ENCODE measurements at regions not wholly inside any gene's neighbourhood (a gene's known extent, or its start where the extent isn't known, plus 50 kb on each side); places are given as distances from the start of the nearest gene placed in this dataset.
"Not testable (repeated sequence)": the region's sequence is repeated elsewhere in the genome, so short reads cannot be mapped to it uniquely, and the experiment has no call there.

- no peak for ATAC-seq
These were observed 51.5 kb upstream of the MELK start for GRCh38 chr9:36521148-36521547.

GRCh38 chr9:36517131-36517530, 55.6 kb upstream of the MELK start:
- ATAC-seq: no peak

DNA sequence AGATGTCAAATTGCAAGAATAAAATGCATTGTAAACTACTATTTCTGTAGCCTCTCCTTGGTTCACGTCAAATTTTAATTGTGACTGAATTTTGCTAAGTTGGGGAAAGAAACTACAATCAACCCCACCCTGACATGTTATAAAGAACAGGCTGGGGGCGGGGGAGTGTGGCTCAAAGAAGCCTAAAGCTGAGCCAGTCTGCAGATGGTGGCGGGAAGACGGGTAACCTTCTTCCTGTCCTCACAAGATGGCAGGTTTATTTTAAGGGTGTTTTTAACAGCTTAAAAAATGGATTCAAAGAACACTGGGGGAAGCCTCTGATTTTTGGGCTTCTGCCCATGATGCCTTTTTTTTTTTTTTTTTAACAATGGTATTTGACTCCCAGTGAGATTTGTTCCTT, 68.5 kb upstream of the MELK start:
- no peak for ATAC-seq

DNA sequence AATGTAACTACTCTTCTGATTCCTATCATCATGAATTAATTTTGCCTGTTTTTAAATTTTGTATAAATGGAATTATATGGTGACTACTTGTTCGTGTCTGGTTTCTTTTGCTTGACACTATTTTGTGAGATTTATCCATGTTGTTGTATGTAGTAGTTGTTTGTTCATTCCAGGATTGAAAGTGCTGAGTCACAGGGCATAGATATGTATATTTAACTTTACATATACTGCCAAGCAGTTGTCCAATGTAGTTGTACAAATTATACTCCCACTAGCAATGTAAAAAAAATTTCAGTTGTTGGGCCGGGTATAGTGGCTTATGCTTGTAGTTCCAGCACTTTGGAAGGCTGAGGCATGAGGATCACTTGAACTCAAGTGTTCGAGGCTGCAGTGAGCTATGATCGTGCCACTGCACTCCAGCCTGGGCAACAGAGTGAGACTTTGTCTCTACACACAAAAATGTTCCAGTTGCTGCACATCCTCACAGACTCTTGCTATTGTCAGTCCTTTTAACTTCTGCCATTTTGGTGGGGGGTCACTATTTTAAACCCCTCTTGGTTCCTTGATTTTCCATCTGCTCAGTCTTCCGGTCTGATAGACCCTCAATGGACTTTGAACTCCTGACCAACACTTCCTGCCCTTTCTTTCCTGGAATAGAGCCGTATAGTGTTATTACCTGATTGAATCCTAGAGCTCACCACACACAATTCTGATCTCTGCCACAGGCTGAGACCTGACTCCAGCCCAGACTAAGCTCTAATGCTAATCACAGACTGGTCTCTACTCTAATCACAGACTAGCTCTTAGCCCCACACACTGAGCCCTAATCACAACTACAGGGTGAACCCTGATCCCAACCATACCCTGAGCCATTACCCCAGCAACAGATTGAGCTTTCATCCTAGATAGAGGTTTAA, 69.3 kb upstream of the MELK start:
- no peak for ATAC-seq

- no peak for ATAC-seq
These were observed 71.0 kb upstream of the MELK start for GRCh38 chr9:36501727-36502126.

GRCh38 chr9:36500931-36501330, 71.8 kb upstream of the MELK start:
- not testable (repeated sequence) for ATAC-seq

DNA sequence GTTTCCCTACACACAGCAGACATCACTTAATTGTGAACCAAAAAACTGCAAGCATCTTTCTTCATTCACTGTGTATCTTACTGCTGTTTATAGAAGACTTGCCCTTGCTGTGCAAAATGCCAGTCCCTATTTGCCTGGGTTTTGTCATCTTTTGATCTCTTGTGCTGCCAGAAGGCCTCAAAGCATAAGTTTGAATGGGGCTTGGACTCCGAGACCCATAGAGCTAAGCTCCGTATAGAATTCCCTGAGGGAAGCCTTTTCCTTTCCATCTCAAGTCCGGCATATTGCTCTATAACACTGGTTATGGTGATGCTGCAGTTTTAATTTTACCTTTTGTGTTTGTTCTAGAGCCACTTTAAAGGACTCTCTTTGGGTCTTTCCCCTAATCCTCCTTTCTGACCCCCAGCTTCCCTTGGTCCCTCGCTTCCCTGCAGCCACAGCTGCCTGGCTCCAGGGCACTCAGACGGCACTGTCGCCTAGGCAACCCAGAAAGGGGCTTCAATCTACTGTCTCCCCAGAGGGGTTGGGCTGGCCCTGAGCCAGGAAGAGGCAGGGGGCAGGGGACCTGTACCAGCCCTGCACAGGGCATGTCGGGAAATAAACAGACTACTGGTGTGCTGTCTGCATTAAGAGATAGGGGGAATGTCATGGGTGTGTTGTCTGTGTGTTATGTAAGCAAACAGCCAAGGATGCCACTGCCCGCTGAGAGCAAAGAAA, 73.4 kb upstream of the MELK start:
- ATAC-seq: no peak

DNA sequence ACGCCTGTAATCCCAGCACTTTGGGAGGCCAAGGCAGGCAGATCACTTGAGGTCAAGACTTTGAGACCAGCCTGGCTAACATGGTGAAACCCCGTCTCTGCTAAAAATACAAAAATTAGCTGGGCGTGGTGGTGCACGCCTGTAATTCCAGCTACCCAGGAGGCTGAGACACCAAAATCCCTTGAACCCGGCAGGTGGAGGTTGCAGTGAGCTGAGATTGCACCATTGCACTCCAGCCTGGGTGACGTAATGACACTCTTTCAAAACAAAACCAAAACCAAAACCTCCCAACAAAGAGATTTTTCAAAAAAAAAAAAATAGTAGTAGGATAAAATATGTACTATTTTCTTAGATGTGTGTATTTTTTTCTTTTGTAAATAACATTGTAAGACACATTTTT, 79.1 kb upstream of the MELK start:
- peak in 1 of 2 donors; percentile 43 for ATAC-seq

- ATAC-seq: no peak
These were observed 79.8 kb upstream of the MELK start for GRCh38 chr9:36492865-36493264.

DNA sequence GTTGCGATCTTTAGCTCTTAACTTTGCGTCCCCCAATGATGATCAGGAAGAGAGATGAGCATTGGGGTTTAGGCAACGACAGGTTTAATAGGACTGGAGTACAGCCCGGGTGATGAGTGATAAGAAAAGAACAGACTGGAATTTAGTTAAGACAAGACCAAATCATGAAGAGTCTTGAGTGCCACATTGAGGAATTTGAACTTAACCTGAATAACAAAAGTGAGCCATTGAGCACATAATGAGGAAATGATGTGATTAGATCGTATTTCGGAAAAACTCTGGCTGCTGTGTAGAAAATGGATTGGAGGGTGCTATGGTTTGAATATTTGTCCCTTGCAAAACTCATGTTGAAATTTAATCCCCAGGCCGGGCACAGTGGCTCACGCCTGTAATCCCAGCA, 83.2 kb upstream of the MELK start:
- no peak for ATAC-seq

DNA sequence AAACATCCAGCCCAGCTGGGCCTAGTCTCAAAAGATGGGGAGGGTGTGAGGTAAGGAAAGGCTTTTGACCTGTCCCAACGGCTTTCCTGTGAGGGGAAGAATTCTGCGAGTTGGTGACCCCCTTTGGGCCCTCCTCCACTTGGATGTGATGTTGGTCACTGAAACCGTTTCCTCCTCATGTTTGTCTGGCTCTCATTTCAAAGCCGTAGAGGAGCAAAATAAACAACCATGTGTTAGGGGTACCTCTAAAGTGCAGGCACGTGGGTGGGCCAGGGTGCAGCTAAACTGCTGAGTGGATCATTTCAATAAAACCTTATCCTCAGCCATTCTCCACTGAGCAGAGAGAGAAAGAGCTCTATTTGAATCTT, 84.3 kb upstream of the MELK start:
- ATAC-seq: no peak

- ATAC-seq: peak; percentile 96 to 97
These were observed 85.0 kb upstream of the MELK start for GRCh38 chr9:36487482-36488388.

DNA sequence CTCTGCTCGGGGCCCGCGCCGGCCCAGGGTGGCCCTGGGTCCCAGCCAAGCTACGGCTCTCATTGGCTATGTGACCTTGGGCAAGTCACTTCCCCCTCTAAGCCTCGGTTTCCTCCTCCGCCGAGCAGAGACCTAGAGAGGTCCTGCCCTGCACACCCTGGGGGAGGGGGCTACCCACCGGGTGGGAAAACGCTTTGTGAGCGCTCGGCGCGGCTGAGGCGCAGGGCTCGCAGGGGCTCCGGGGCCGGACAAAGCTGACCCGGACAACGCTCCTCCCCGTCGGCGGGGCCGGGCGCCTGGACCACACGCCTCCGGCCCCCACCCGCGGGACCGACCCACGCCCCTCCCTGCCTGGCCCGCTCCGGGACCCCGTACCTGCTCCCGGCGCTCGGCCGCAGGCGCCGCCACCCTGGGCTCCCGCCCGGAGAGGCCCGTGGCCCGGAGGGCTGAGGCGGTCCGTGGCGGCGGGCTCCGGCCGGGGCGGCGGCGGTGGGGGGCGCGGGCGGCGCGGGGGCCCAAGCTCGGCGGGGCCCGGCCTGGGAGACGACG, 85.7 kb upstream of the MELK start:
- peak; percentile 19 to 30 for ATAC-seq

- no peak for ATAC-seq
These were observed 86.3 kb upstream of the MELK start for GRCh38 chr9:36486329-36486932.

DNA sequence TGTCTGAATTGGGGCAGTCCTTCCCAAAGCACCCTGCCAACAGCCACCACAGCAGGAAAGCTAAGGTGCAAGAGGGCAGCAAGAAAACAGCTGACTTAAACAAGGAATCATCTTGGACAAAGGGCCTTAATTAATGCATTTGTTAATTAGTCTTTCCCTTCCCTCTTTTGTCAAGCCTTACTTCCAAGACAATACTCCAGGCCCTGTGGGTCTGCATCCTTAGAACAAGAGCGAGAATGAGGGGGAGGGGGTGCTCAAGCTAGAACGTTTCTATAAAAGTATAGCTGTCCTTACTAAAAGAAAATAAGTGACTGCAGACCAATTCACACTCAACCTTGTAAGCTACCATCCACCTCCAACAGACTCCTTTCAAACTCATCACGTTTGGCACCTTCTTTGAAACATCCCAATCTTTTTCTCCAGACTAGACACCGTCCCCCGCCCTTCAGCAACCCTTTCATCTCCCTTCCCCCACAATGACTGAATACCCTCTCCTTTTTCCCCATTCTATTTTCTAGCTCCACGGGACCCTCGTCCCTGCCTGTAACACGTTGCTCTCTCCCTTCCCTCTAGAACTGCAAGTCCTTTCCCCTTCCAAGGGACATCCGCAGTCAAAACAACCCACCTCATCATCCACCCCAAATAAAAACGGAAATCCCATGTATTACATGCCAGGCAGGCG, 85.7 kb upstream of the RNF38 start:
- no peak for ATAC-seq

GRCh38 chr9:36484124-36484523, 84.1 kb upstream of the RNF38 start:
- no peak for ATAC-seq

DNA sequence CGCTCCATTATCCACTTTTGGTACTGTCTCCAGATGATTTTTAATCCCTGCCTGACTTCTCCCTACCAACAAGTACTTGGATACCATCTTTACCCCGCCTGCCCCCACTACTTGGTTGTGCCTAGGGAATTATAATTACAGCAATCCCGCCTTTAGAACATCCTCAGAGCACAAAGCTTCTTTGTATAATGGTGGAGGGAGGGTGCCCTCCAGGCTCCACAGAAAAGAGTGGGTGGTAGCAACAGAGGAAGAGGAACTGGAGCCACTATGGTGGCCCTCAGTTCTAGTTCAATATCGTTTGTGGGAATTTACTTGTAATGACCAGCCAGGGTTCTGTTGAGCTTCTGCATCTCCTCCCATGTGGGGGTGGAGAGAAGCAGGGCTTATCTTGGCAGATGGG, 79.0 kb upstream of the RNF38 start:
- no peak for ATAC-seq

GRCh38 chr9:36471359-36471758, 71.3 kb upstream of the RNF38 start:
- ATAC-seq: no peak

DNA sequence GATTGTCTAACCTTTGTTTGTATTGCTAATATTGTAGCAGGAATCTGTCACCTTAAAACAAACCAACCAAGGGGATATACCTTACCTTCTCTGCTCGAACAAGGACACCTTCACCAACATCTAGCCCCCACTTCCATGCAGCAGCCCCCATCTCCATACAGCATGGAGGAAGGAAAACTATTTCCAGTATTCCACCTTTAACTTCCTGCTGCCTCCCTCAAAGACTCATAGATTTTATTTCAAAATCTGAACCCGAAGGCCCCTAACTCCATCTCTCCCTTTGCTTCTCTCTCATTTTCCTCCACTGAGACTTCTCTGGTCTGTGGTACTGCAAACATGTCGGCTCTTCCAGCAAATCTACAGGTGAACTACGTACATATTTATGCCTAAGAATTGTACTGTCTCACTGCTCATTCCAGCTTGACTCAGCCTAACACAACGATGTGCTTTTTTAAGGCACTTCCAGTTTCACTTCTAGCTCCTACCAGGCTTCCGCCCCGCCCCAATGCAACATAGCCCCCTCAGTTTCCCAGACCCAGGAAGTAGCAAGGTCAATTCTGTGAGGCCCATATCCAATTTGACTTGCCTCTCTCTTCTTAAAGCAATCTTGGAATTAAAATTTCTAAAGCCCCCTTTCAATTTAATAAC, 70.7 kb upstream of the RNF38 start:
- peak; percentile 96 to 99 for ATAC-seq

GRCh38 chr9:36463467-36463866, 63.4 kb upstream of the RNF38 start:
- no peak for ATAC-seq

DNA sequence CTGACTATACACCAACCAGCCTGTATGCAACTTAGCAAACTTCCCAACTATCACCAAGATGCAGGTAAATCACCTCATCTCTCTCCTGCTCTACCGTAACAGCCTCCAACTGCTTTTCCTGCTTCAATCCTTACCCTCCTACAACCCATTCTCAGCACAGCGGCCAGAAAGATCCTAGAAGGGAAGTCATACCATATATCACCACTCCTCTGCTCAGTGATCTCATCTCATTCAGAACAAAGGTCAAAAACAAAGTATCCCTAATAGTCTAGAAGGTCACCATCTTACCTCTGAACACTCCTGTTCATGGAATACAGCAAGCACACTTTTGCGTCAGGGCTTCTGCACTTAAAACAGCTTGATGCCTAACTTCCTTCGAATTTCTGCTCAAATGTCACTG, 62.2 kb upstream of the RNF38 start:
- no peak for ATAC-seq
